ENCODE measurements at regions not wholly inside any gene's neighbourhood (a gene's known extent, or its start where the extent isn't known, plus 50 kb on each side); places are given as distances from the start of the nearest gene placed in this dataset.

- Histone ChIP-seq H3K9me3 (ENCODE audit: control insufficient read depth, insufficient read depth, low read depth, low read length) (no peaks in the 10 kb centered on the region), H4K20me1 (ENCODE audit: control insufficient read depth, extremely low read depth, insufficient read depth, low read length) (no peaks in the 10 kb centered on the region), H3K4me1 (ENCODE audit: control insufficient read depth, extremely low read depth, insufficient read depth, low read length) (no peaks in the 10 kb centered on the region), H2AFZ (ENCODE audit: low read length) (no peak overlapping the region), H3K27me3 (ENCODE audit: control insufficient read depth, insufficient read depth, low read length) (peaks cover 20% of the 10 kb centered on the region), H3K4me3 (replicated peaks in 1 of 4; ENCODE audit: control extremely low read depth in 1 of 4, insufficient read depth in 1 of 4, low read depth in 3 of 4, low read length in 4 of 4) (no peak overlapping the region), H3K27ac (ENCODE audit: insufficient read depth, low read length) (no peak overlapping the region), H3K36me3 (ENCODE audit: control insufficient read depth, insufficient read depth, low read length) (no peaks in the 10 kb centered on the region), H3K79me2 (ENCODE audit: control insufficient read depth, insufficient read depth, low read length) (no peaks in the 10 kb centered on the region), H3K4me2 (ENCODE audit: extremely low read depth, insufficient read depth, low read length) (no peak overlapping the region), H3K9ac (ENCODE audit: insufficient read depth, low read length) (no peak overlapping the region)
- no peak for DNase-seq (ENCODE audit: low read depth in 2 of 2)
- TF ChIP-seq EZH2 (IDR thresholded peaks at IDR 0.05; ENCODE audit: low read length, missing control alignments) = no peak
- no peak for TF ChIP-seq CTCF (conservative IDR thresholded peaks at IDR 0.05 in 1 of 2, IDR thresholded peaks at IDR 0.05 in 1 of 2; ENCODE audit: low read depth in 1 of 2, low read length in 2 of 2)
These were observed 102.2 kb upstream of the GJB6 start for GRCh38 chr13:20334309-20334708.

- Histone ChIP-seq H2AFZ (ENCODE audit: low read length) (no peak overlapping the region), H4K20me1 (ENCODE audit: control insufficient read depth, extremely low read depth, insufficient read depth, low read length) (no peaks in the 10 kb centered on the region), H3K9ac (ENCODE audit: insufficient read depth, low read length) (no peak overlapping the region), H3K27me3 (ENCODE audit: control insufficient read depth, insufficient read depth, low read length) (peaks cover 20% of the 10 kb centered on the region), H3K4me1 (ENCODE audit: control insufficient read depth, extremely low read depth, insufficient read depth, low read length) (no peaks in the 10 kb centered on the region), H3K79me2 (ENCODE audit: control insufficient read depth, insufficient read depth, low read length) (no peaks in the 10 kb centered on the region), H3K27ac (ENCODE audit: insufficient read depth, low read length) (no peak overlapping the region), H3K4me3 (replicated peaks in 1 of 4; ENCODE audit: control extremely low read depth in 1 of 4, insufficient read depth in 1 of 4, low read depth in 3 of 4, low read length in 4 of 4) (no peak overlapping the region), H3K4me2 (ENCODE audit: extremely low read depth, insufficient read depth, low read length) (no peak overlapping the region), H3K36me3 (ENCODE audit: control insufficient read depth, insufficient read depth, low read length) (no peaks in the 10 kb centered on the region), H3K9me3 (ENCODE audit: control insufficient read depth, insufficient read depth, low read depth, low read length) (no peaks in the 10 kb centered on the region)
- no peak for TF ChIP-seq CTCF (conservative IDR thresholded peaks at IDR 0.05 in 1 of 2, IDR thresholded peaks at IDR 0.05 in 1 of 2; ENCODE audit: low read depth in 1 of 2, low read length in 2 of 2)
- no peak for TF ChIP-seq EZH2 (IDR thresholded peaks at IDR 0.05; ENCODE audit: low read length, missing control alignments)
- DNase-seq (ENCODE audit: low read depth in 2 of 2) = peak; percentile 18 to 48
These were observed 100.4 kb upstream of the GJB6 start for GRCh38 chr13:20332361-20333096.

DNA sequence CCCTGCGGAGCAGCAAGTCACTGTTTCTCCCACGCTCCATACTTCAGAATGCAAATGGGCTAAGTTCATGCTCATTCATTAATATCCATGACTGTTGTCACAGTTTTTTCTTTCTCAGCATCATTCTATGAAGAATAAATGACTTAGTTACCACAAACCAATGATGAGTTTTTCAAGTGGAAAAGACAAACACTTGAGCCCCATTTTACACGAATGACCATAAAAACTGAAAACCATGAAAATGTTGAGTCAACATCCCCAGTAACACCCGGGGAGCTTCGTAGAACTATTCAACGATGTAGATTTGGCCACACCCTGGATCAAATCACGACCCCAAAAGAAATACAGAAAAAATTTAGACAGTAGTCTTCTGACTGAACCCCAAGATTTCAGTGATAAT, 99.8 kb upstream of the GJB6 start:
- H3K4me1 ChIP-seq (ENCODE audit: control insufficient read depth, extremely low read depth, insufficient read depth, low read length) = no peaks in the 10 kb centered on the region
- no peaks in the 10 kb centered on the region for H3K9me3 ChIP-seq (ENCODE audit: control insufficient read depth, insufficient read depth, low read depth, low read length)
- no peaks in the 10 kb centered on the region for H3K36me3 ChIP-seq (ENCODE audit: control insufficient read depth, insufficient read depth, low read length)
- no peak overlapping the region for H3K9ac ChIP-seq (ENCODE audit: insufficient read depth, low read length)
- TF ChIP-seq CTCF (conservative IDR thresholded peaks at IDR 0.05 in 1 of 2, IDR thresholded peaks at IDR 0.05 in 1 of 2; ENCODE audit: low read depth in 1 of 2, low read length in 2 of 2) = no peak
- TF ChIP-seq EZH2 (IDR thresholded peaks at IDR 0.05; ENCODE audit: low read length, missing control alignments) = no peak
- no peaks in the 10 kb centered on the region for H4K20me1 ChIP-seq (ENCODE audit: control insufficient read depth, extremely low read depth, insufficient read depth, low read length)
- no peak overlapping the region for H3K27ac ChIP-seq (ENCODE audit: insufficient read depth, low read length)
- no peak for DNase-seq (ENCODE audit: low read depth in 2 of 2)
- H2AFZ ChIP-seq (ENCODE audit: low read length) = no peak overlapping the region
- H3K4me2 ChIP-seq (ENCODE audit: extremely low read depth, insufficient read depth, low read length) = no peak overlapping the region
- peaks cover 18% of the 10 kb centered on the region for H3K27me3 ChIP-seq (ENCODE audit: control insufficient read depth, insufficient read depth, low read length)
- no peaks in the 10 kb centered on the region for H3K79me2 ChIP-seq (ENCODE audit: control insufficient read depth, insufficient read depth, low read length)
- H3K4me3 ChIP-seq (replicated peaks in 1 of 4; ENCODE audit: control extremely low read depth in 1 of 4, insufficient read depth in 1 of 4, low read depth in 3 of 4, low read length in 4 of 4) = no peak overlapping the region
